GM19035 (cell line): ENCODE measurements at regions not wholly inside any gene's neighbourhood (a gene's known extent, or its start where the extent isn't known, plus 50 kb on each side); places are given as distances from the start of the nearest gene placed in this dataset.
A peak's percentile ranks its signal among the peaks of the same experiment; 100 is the strongest.
"Not testable (repeated sequence)": the region's sequence is repeated elsewhere in the genome, so short reads cannot be mapped to it uniquely, and the experiment has no call there.

Experiments
- ATAC-seq: cut with Tn5 transposase; IDR thresholded peaks from one replicate; pipeline ENCODE4 v1.9.1; 2021; ENCODE audit not compliant: unreplicated experiment

GRCh38 chr11:38924644-38925043 lies 2326.6 kb upstream of the RAG2 start:
- ATAC-seq = no peak

DNA sequence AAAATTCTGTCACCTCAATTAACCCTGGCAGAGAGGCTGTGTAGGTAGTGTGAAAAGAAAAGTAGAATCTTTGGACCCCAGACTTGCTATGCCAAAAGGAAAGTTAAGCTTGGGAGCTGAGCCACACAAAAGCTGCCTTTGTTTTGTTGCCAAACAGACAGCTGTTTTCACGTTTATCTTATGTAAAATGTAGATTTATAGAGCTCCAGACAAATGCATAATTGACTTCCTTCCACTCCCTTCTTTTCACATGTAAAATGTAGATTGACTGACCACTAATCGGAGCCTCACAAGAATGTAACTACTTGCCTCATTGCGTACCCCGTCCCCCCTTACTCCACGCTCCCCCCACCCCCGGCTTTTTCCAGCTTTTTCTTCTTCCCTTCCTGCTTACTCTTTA lies 2302.2 kb upstream of the RAG2 start:
- ATAC-seq = no peak

DNA sequence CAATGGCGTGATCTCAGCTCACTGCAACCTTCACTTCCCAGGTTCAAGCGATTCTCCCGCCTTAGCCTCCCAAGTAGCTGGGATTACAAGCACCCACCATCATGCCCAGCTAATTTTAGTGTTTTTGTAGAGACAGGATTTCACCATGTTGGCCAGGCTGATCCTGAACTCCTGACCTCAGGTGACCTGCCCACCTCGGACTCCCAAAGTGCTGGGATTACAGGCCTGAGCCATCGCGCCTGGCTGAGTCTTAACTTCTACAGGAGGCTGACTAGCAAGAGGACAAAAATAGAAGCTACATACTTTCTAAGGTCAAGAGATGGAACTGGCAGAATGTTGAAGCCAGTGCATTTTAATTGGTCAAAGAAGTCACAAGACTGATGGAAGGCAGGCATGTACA lies 2296.2 kb upstream of the RAG2 start:
- ATAC-seq = not testable (repeated sequence)

DNA sequence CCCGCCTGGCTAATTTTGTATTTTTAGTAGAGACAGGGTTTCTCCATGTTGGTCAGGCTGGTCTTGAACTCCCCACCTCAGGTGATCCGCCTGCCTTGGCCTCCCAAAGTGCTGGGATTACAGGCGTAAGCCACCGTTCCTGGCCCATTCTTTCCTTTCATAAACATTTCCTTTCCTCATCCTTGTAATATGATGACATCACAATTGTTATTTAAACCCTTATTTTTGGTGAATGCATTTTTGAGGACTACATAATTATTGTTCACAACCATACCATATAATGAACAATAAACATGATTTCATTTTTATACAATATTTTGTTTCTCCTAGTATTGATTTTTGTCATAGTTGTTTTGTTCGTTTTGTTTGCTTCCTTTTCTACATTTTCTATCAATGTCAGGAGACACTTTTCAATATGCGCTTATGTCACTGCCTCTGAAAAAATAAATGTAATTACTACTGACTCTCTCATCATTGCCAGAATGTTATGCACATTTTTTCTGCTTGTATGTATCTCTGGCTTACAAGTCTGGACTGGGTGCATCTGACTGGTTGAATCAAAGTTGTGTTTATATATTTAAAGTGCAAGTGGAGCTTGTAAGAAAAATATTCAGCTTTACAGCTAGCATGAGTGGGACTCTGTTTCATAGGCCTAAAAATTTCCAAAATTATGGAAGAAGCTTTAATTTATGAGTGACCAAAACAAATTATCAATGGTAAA lies 2286.3 kb upstream of the RAG2 start:
- ATAC-seq = no peak

DNA sequence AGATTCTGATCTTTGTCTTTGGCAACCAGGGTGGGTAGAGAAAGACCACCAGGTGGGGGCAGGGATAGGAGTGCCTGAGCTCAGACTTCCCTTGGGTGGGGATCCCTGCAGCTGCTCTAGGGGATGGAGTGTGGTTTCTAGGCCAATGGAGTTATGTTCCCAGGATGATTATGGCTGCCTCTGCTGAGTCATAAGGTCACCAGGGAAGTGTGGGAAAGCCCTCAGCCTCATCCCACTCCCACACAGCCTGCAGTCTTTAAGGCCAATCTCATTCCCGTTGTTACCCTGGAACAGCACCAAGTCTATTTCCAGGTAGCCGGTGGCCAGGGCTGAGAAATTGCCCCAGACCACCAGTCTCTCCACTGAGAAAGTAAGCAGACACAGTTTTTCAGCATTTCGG lies 2269.3 kb upstream of the RAG2 start:
- no peak for ATAC-seq

GRCh38 chr11:38865922-38866321 lies 2267.9 kb upstream of the RAG2 start:
- ATAC-seq = no peak

- no peak for ATAC-seq
Measured at GRCh38 chr11:38842991-38843390, 2245.0 kb upstream of the RAG2 start.

DNA sequence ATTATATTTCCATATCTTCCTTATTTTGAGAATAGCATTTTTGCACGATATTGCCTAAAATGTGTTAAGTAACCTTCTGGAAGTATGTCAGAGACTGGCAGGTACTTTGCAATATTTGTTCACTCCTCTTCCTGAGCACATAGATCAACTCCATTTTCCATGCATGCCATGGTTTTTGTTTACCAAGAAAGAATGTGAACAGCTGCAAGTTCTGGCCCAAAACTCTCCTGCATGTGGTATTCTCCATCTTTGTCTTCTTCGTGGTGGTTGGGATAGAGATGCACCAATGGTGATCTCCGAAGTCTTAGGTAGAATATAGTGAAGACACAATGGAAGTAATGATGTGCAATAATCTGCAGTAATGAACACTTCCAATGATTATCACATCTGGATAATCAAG lies 2241.0 kb upstream of the RAG2 start:
- ATAC-seq = no peak

DNA sequence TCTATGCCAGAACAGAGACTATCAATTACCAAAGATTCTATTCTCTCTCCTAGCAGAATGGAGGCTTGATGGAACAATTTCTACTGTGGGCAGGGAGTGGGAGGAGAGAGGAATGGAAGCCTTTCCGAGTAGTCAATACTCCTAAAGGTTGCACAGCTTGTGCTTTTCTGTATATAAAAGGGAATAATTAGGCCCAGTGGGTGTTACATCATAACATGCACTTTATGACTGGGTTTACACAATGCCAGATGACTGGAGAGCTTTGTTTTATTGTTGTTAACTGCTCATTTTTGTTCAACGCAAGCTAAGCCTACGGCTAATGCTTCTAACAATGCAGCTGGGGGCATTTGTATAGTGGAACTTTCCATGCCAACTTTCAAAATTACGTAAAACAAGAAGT lies 2237.9 kb upstream of the RAG2 start:
- ATAC-seq = no peak

GRCh38 chr11:38824573-38824972 lies 2226.5 kb upstream of the RAG2 start:
- no peak for ATAC-seq

DNA sequence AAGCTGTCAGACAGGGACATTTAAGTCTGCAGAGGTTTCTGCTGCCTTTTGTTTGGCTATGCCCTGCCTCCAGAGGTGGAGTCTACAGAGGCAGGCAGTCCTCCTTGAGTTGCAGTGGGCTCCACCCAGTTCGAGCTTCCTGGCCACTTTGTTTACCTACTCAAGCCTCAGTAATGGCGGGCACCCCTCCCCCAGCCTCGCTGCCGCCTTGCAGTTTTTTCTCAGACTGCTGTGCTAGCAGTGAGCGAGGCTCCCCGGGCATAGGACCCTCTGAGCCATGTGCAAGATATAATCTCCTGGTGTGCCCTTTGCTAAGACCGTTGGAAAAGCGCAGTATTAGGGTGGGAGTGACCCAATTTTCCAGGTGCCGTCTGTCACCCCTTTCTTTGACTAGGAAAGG lies 2223.8 kb upstream of the RAG2 start:
- not testable (repeated sequence) for ATAC-seq

DNA sequence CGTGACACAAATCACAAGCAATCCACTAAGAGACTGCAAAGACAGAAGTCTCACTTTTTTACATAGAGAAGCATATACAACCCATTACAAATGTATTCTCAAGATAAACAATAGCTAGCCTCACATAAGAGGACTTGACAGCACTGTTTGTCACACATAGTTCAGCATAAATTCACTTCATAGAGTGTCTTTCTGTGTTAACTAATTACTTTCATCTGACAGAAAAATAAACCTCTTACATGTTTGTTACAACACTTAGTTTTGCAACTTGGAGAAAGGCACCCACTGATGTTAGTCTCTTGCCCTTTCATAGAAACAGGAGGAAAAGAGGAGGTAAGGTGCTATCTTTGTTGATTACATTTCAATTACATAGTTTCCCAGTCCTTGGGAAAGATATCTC lies 2221.9 kb upstream of the RAG2 start:
- no peak for ATAC-seq

DNA sequence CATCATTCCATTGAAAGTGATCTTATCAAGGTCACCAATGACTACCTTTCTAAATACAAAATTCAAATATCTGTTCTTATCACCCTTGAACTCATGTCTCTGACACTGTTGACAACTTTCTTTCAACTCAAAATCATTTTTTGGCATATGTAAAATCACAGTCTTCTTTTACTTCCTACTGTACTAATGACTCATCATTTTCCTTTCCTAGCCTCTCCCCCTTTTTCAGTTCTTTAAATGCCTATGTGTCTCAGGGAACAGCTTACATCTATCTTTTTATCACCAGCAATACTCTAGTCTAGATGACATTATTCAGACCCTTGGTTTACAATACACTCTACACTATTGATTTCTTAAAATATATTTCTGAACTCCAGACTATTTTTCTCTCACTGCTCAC lies 2220.7 kb upstream of the RAG2 start:
- ATAC-seq = no peak

GRCh38 chr11:38814670-38815069 lies 2216.6 kb upstream of the RAG2 start:
- no peak for ATAC-seq

GRCh38 chr11:38809521-38809920 lies 2211.5 kb upstream of the RAG2 start:
- no peak for ATAC-seq

- no peak for ATAC-seq
Measured at GRCh38 chr11:38796281-38796680, 2198.2 kb upstream of the RAG2 start.

DNA sequence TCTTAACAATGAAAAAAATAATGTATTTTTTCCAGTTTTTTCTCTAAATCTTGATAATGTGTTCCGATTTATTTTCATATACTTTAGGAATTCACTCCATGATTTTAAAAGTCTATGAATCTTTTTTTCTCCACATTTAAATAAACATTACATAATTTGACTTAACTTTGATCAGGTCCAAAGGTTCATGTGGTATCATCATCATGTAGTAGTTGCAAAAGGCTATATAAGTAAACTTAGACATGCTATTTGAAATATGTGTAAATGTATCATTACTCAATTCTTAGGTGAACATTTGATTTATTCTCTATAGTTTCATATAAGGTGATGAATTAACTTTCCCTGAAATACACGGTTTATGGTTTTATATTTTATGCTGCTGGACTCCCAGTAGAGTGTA lies 2197.0 kb upstream of the RAG2 start:
- ATAC-seq = no peak

GRCh38 chr11:38791346-38791961 lies 2193.4 kb upstream of the RAG2 start:
- ATAC-seq = peak; percentile 53

GRCh38 chr11:38788561-38788960 lies 2190.5 kb upstream of the RAG2 start:
- ATAC-seq = no peak

- no peak for ATAC-seq
Measured at GRCh38 chr11:38784164-38784563, 2186.1 kb upstream of the RAG2 start.

- no peak for ATAC-seq
Measured at GRCh38 chr11:38766796-38767195, 2168.8 kb upstream of the RAG2 start.

GRCh38 chr11:38759394-38759793 lies 2161.4 kb upstream of the RAG2 start:
- ATAC-seq = no peak

GRCh38 chr11:38756537-38756936 lies 2158.5 kb upstream of the RAG2 start:
- ATAC-seq = no peak
